Endothelial cell of umbilical vein (primary cell): ENCODE measurements at regions not wholly inside any gene's neighbourhood (a gene's known extent, or its start where the extent isn't known, plus 50 kb on each side); places are given as distances from the start of the nearest gene placed in this dataset.

Experiments used
- BruUV-seq: library from RNA; stranded (reverse); fragments of 400-500 nt; replicated peaks from 2 replicates; lab custom pipeline; 2021; lab: Mats Ljungman, UMichigan
- CTCF ChIA-PET: fragments of 300-600, 350-600 bp; sonication (Branson Sonifier 250); formaldehyde crosslinking; loops from one replicate; lab custom pipeline; 2021; ENCODE audit warnings: antibody characterized with exemption, inconsistent platforms; lab: Charles Lee
- POLR2A ChIA-PET: fragments of 300-600, 350-600 bp; sonication (Branson Sonifier 250); formaldehyde crosslinking; loops from one replicate; lab custom pipeline; 2021; ENCODE audit warnings: antibody characterized with exemption, inconsistent platforms; lab: Charles Lee
- DNase-seq: peaks from one replicate; pipeline ENCODE4 v3.0.0-alpha.2; 2011; ENCODE audit warnings: low read depth, low spot score
- FAIRE-seq: peaks from 2 replicates; lab custom pipeline; 2011; peaks lifted over from hg19 to GRCh38; lab: Jason Lieb, UNC
- H2AFZ ChIP-seq: 2 replicates; pipeline ENCODE4 v1.6.0; 2012; ENCODE audit warnings: low read depth, low read length, control low read depth, inconsistent platforms
- H3K27ac ChIP-seq: 2 replicates; pipeline ENCODE4 v1.5.1; 2011; ENCODE audit warnings: low read depth, mild to moderate bottlenecking, control low read depth, low read length, moderate library complexity; ENCODE audit not compliant: insufficient read depth
- H3K27me3 ChIP-seq, 2 experiments: 2 replicates each; pipeline versions ENCODE4 v1.6.0 to v1.6.1; 2011; ENCODE audit warnings: low read length in 2 of 2, mixed read lengths in 1 of 2; ENCODE audit not compliant: control insufficient read depth in 2 of 2, insufficient read depth in 2 of 2
- H3K36me3 ChIP-seq, 2 experiments: 2 replicates in 1 of 2; 3 replicates in 1 of 2; pipeline ENCODE4 v1.5.1; 2011; ENCODE audit warnings: low read length in 2 of 2, mild to moderate bottlenecking in 1 of 2, moderate library complexity in 1 of 2; ENCODE audit not compliant: control insufficient read depth in 2 of 2, insufficient read depth in 2 of 2; ENCODE audit errors: extremely low read depth in 1 of 2
- H3K4me1 ChIP-seq: 3 replicates; pipeline ENCODE4 v1.5.1; 2011; ENCODE audit warnings: mild to moderate bottlenecking, low read length; ENCODE audit not compliant: control insufficient read depth, insufficient read depth; ENCODE audit errors: extremely low read depth
- H3K4me2 ChIP-seq: 2 replicates; pipeline ENCODE4 v1.6.1; 2011; ENCODE audit warnings: low read length, control low read depth, mixed read lengths; ENCODE audit not compliant: insufficient read depth
- H3K4me3 ChIP-seq, 3 experiments: fragments of 200-600 bp in 1 of 3; sonication (generic), shearing (Covaris generic) in 1 of 3; replicated peaks in 1 of 3; 2 replicates each; pipeline ENCODE4 v1.5.1; 2011 to 2016; ENCODE audit warnings: control low read depth in 3 of 3, low read length in 3 of 3, mild to moderate bottlenecking in 2 of 3, inconsistent platforms in 1 of 3, low read depth in 1 of 3, moderate library complexity in 1 of 3; ENCODE audit not compliant: insufficient read depth in 1 of 3
- H3K79me2 ChIP-seq: 2 replicates; pipeline ENCODE4 v1.6.0; 2012; ENCODE audit warnings: low read length, inconsistent platforms; ENCODE audit not compliant: control insufficient read depth, insufficient read depth
- H3K9ac ChIP-seq: replicated peaks from 2 replicates; pipeline ENCODE3; 2011; ENCODE audit warnings: low read length, control low read depth; ENCODE audit not compliant: insufficient read depth; ENCODE audit errors: extremely low read depth
- H3K9me1 ChIP-seq: replicated peaks from 3 replicates; pipeline ENCODE4 v1.6.0; 2011; ENCODE audit warnings: mild to moderate bottlenecking, low read length; ENCODE audit not compliant: control insufficient read depth, insufficient read depth; ENCODE audit errors: extremely low read depth
- H3K9me3 ChIP-seq: replicated peaks from 2 replicates; pipeline ENCODE4 v1.5.1; 2012; ENCODE audit warnings: low read length, inconsistent platforms; ENCODE audit not compliant: control insufficient read depth, insufficient read depth
- H4K20me1 ChIP-seq: replicated peaks from 2 replicates; pipeline ENCODE3; 2011; ENCODE audit warnings: mild to moderate bottlenecking, low read length; ENCODE audit not compliant: control insufficient read depth, insufficient read depth; ENCODE audit errors: extremely low read depth
- CTCF ChIP-seq, 2 donors: IDR thresholded peaks; 1 replicate in 1 of 2; 2 replicates in 1 of 2; pipeline ENCODE4 v1.5.1; 2011; ENCODE audit warnings: low read length in 2 of 2, mild to moderate bottlenecking in 2 of 2, moderate library complexity in 2 of 2, control low read depth in 1 of 2, inconsistent platforms in 1 of 2, low read depth in 1 of 2; ENCODE audit not compliant: insufficient read depth in 1 of 2; ENCODE audit errors: extremely low read depth in 1 of 2
- EZH2 ChIP-seq: IDR thresholded peaks from 2 replicates; pipeline ENCODE4 v1.6.1; 2012; ENCODE audit warnings: borderline replicate concordance, low read depth, mild to moderate bottlenecking, moderate library complexity, low read length, inconsistent platforms; ENCODE audit not compliant: severe bottlenecking
- FOS ChIP-seq: IDR thresholded peaks from 2 replicates; pipeline ENCODE4 v1.6.1; 2011; ENCODE audit warnings: mild to moderate bottlenecking, low read length, moderate library complexity, borderline replicate concordance; ENCODE audit not compliant: insufficient read depth
- GATA2 ChIP-seq: IDR thresholded peaks from 2 replicates; pipeline ENCODE4 v1.7.0; 2011; ENCODE audit warnings: low read depth, mild to moderate bottlenecking, moderate library complexity, mixed read lengths, low read length; ENCODE audit not compliant: insufficient read length, insufficient read depth
- JUN ChIP-seq: IDR thresholded peaks from 2 replicates; pipeline ENCODE4 v1.6.1; 2011; ENCODE audit warnings: borderline replicate concordance, low read depth; ENCODE audit not compliant: insufficient read length, insufficient read depth
- MYC ChIP-seq: IDR thresholded peaks from one replicate; pipeline ENCODE4 v1.6.1; 2011; ENCODE audit warnings: mild to moderate bottlenecking, low read depth, low read length
- POLR2A ChIP-seq: IDR thresholded peaks from 2 replicates; pipeline ENCODE4 v1.6.1; 2012; ENCODE audit warnings: low read depth, mild to moderate bottlenecking, control low read depth, low read length
- POLR2AphosphoS5 ChIP-seq: IDR thresholded peaks from 2 replicates; pipeline ENCODE4 v1.6.1; 2012; ENCODE audit warnings: low read depth, mild to moderate bottlenecking, control low read depth, low read length, moderate library complexity; ENCODE audit not compliant: insufficient read depth
- dilution Hi-C: fragments of 300-500 bp; cut with MboI; formaldehyde crosslinking; loops from one replicate; pipeline ENCODE4 v1.15.0; 2019; ENCODE audit warnings: low sequenced_read_pairs; ENCODE audit not compliant: extremely low pct_ligation_motif_present
- intact Hi-C: fragments of 100-400 bp; cut with micrococcal nuclease; formaldehyde crosslinking; loops from one replicate; pipeline ENCODE4 v1.10.0; 2022
- TF ChIP-seq, protein P1 (sequence below): IDR thresholded peaks from 2 replicates; pipeline ENCODE4 v1.6.1; 2011; ENCODE audit not compliant: insufficient read depth, insufficient read length

DNA sequence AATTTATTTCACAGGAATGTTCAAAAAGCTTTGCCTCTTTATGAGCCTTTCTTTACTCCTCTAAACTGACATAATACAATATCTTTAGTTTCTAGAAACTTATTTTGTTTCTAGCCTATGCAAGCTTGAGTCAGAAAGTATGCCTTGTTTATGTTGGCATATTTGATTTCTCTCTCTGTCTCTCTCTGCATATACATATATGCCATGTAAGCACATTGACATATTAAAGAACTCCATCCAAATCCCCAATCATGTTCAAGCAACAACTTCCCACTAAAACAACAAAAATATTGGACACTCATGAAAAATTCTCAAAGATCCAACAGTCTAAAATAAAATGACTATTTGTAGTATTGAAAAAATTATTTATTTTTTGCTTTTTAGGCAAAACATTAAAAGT, 1651.2 kb upstream of the ACVR2A start:
- POLR2A ChIA-PET: no interaction called here
- CTCF ChIA-PET: no interaction called here
- no peaks in the 10 kb centered on the region for H3K36me3 ChIP-seq

More for the DNA sequence above, 1651.2 kb upstream of the ACVR2A start:
- H3K4me2 ChIP-seq: no peak overlapping the region
- no peak overlapping the region for H2AFZ ChIP-seq
- H3K9me1 ChIP-seq: no peaks in the 10 kb centered on the region
- H4K20me1 ChIP-seq: no peaks in the 10 kb centered on the region
- BruUV-seq: no TSS peak
- no peaks in the 10 kb centered on the region for H3K79me2 ChIP-seq
- dilution Hi-C loops: no loop called here
- no peak overlapping the region for H3K4me3 ChIP-seq
- intact Hi-C loops: no loop called here
- H3K27ac ChIP-seq: no peak overlapping the region
- no peaks in the 10 kb centered on the region for H3K4me1 ChIP-seq
- TF ChIP-seq FOS (no peak), POLR2A (no peak), GATA2 (no peak), POLR2AphosphoS5 (no peak), EZH2 (no peak), JUN (no peak), MYC (no peak), CTCF (IDR thresholded peaks at IDR 0.05; ENCODE audit: extremely low read depth in 1 of 2, insufficient read depth in 1 of 2, low read depth in 1 of 2, low read length in 2 of 2) (no peak)
- TF ChIP-seq, protein P1, sequence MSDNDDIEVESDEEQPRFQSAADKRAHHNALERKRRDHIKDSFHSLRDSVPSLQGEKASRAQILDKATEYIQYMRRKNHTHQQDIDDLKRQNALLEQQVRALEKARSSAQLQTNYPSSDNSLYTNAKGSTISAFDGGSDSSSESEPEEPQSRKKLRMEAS: no peak
- H3K27me3 ChIP-seq: no peaks in the 10 kb centered on the region
- no peak overlapping the region for H3K9ac ChIP-seq
- no peak for FAIRE-seq
- H3K9me3 ChIP-seq: no peaks in the 10 kb centered on the region
- no peak for DNase-seq
